GM18909 (cell line): ENCODE measurements at regions not wholly inside any gene's neighbourhood (a gene's known extent, or its start where the extent isn't known, plus 50 kb on each side); places are given as distances from the start of the nearest gene placed in this dataset.
"Not testable (repeated sequence)": the region's sequence is repeated elsewhere in the genome, so short reads cannot be mapped to it uniquely, and the experiment has no call there.

Experiments
- ATAC-seq: cut with Tn5 transposase; IDR thresholded peaks from one replicate; pipeline ENCODE4 v1.9.1; 2021; ENCODE audit warnings: mild to moderate bottlenecking; ENCODE audit not compliant: unreplicated experiment, poor library complexity

DNA sequence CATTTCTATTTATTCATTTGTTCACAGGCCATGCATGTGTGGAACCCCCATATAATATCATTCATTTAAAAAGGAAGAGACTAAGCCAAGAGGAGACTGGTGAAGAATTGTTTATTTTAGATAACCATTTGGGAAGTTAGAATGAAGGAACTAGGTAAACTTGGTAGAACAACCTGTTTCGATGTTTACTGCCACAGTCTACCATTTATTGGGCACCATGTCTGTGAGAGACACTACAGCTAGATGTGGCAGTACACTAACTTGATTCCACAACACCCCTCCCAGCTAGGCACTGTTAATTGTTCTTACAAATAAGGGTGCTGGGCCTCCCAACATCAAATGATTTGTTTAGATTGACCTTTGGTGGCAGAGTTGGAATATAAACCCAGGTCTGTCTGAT is 592.4 kb downstream of the EPM2A start:
- ATAC-seq: no peak

DNA sequence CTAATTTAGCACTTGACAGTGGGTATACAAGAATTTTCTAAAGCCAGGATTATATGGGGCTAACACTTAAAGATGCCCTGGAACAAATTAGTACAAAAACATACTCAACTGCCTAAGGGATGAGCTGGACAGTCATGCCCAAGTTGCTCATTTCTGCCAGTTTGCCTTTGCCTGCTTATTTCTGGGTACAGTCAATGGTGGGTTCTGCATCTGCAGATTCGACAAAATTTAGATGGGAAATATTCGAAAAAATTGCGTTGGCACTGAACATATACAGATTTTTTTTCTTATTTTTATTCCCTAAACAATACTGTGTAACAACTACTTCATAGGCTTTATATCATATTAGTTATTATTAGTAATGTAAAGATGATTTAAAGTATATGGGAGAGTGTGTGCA is 591.9 kb downstream of the EPM2A start:
- ATAC-seq: no peak

DNA sequence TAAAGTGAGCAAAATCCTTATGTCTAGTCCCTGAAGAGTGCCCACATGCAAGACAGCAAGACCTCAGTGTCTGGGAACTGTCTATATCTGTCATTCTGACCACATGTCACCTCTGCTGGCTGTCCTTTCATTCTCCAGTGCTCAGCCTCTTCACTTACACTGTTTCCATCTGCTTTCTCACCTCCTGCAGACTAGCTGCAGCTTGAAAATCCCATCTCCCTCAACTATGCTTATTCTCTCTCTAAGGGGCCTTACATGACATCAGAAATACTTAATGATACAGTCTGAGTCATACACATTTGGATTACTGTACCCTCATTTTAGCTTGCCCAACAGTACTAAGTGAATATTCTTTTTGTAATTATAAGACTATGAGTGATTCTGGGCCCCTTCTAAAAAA is 587.8 kb downstream of the EPM2A start:
- no peak for ATAC-seq

DNA sequence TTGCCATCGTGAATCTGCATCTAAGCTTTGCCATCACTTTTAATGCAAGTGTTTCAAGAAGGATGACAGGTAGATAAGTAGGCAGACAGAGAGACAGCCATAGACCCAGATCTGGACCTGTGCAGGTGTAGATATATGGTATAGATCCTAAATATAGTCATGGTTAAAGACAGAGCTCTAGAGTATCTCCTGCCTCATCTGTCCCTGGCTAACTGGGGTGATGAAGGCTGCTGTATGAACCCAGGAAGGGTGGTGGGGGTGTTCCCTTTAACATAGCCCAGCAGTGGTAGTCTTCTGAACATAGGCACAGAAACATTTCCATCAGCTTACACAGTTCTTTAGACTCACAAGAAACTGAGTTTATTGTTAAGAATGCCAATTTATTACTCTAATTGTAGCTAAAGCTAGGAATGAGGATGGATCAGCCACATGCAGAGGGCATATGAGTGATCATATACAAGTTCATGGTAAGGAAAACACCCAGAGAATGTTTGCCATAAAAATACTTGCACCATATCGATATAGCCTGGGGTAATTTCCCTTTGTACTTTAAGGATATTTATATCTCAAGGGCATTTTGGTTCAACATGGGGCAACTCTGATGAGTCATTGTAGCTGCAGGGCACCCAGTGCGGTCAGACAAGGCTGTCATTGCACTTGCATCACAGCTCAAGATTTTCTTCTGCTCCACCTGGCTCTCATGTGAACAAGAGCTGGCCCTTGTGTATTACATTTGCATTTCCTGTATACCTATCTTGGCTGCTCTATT is 587.2 kb downstream of the EPM2A start:
- peak; percentile 66 for ATAC-seq

DNA sequence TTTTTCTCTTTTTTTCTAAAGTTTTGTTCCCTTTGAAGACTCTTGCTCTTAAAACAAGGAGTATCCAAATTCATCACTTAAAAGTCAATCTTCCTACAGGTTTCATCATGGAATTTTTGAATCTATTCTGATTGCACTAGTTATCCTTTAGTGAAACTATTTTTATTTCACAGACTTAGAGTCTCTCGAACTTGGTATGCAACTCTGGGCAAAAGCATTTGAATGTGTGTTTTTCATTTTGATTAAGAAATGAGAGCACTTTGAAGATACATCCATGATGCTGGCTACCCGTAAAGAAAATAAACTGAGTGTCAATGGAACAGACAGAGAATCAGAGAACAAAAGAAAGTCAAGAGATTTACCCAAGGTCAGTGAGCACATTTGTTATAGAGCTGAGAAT is 586.5 kb downstream of the EPM2A start:
- no peak for ATAC-seq

DNA sequence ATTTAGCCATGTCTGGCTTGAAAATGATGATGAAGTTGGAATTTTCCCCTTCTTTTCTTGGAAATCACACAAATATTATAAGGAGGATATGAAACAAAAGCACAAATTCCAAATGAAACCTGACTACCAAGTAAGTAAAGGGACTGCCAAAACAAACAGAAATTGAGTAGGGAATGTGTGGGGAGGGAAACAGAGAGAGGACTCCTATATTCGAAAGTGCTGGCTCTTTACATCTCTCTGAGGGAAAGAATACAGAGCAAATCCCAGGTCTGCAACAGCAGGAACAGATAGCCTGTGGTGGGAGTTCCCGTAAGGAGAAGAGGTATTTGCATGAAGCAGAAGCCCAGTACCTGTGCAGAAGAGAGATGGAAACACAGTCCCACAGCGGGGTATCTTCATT is 583.7 kb downstream of the EPM2A start:
- no peak for ATAC-seq

DNA sequence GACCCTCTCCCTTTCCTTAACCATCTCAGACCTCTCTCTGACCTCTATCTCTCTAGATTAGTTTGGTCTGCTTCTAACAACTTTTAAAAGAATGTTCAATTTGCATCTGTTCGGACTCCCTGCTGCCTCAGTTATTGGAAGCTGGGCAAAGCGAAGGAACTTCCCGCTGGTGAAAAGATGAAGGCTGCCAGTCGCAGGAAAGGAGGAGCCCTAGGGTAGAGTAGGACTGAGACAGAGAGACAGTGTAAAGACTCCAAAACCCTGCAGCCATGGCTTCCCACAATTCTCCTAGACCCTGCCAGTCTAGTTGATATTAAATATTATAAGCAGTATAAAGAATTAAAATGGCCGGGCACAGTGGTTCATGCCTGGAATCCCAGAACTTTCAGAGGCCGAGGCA is 581.8 kb downstream of the EPM2A start:
- ATAC-seq: no peak

DNA sequence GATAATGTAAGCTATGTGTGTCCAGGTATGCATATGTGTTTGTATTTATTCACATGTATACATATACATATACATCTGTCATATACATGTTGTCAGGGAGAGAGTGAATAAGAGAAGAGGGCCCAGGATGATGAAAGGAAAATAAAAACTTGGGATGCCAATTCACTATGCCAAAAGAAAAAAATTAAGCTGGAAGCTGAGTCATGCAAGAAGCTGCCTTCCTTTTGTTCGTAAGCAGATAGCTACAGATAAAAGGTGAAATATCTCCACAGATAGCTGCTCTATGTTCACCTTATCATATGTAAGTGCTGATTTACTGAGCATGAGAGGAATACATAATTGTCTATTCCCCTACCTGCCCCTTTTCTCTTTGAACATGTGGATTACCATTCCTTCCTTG is 579.9 kb downstream of the EPM2A start:
- no peak for ATAC-seq

DNA sequence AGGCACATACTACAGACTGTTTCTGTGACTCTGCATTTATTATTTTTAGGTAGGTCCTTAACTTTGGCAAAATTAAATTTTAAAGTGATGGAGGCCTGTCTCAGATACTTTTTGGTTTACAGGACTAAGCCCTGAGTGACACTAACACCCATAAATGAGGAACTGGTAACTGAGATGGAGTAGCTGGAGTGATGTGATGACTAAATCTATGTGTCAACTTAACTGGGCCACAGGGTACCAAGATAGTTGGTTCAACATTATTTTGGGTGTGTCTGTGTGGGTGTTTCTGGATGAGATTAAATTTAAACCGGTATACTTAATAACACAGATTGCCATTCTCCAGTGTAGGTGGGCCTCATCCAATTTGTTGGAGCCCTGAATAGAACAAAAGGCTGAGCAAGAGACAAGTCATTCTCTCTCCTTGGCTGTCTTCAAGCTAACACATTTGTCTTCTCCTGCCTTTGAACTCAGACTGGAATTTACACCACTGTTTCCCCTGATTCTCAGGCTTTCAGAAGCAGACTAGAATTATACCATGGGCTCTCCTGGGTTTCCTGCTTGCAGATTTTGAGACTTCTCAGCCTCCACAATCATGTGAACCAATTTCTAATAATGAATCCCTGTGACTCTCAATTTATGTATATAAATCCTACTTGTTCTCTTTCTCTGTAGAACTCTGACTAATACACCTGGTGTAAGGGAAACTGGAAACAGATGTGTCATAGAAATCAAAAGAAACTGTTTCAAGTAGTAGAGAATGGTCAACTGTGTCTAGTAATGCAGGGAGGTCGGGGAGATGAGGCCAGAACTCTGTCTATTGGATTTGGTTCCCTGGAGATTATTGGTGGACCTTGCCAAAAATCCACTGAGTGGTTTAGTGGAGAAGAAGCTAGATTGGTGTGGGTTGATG is 579.2 kb downstream of the EPM2A start:
- no peak for ATAC-seq

DNA sequence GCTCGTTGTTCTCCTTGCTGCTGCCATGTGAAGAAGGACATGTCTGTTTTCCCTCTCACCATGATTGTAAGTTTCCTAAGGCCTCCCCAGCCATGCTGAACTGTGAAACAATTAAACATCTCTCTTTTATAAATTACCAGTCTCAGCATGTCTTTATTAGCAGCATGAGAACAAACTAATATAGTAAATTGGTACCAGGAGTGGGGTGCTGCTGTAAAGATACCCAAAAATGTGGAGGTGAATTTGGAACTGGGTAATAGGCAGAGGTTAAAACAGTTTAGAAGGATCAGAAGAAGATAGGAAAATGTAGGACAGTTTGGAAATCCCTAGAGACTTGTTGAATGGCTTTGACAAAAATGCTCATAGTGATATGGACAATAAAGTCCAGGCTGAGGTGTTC is 576.7 kb downstream of the EPM2A start:
- not testable (repeated sequence) for ATAC-seq

DNA sequence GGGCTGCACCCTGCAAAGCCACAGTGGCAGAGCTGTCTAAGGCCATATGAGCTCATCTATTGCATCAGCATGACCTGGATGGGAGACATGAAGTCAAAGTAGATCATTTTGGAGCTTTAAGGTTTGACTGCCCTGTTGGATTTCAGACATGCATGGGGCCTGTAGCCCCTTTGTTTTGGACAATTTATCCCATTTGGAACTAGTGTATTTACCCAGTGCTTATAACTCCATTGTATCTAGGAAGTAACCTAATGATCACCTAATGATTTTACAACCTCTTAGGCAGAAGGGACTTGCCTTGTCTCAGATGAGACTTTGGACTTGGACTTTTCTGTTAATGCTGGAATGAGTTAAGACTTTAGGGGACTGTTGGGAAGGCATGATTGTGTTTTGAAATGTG is 575.4 kb downstream of the EPM2A start:
- no peak for ATAC-seq

DNA sequence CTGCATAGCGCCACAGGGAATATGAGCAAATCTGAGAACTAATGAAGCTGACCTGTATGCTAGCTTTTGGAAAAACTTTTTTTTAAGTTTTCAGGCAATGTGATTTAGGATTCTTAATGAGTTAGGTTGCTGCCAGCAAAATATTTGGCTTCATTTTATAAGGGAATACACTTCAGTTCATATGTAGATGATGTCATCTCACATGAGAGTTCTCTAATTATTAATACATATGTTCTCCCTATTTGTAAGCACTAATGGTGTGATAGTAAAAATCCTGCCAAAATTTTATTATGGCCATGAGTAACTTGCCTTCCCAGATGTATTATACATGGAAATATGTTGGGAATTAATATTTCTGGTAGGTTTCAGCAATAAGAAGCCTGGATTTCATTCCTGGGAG is 573.8 kb downstream of the EPM2A start:
- ATAC-seq: no peak

DNA sequence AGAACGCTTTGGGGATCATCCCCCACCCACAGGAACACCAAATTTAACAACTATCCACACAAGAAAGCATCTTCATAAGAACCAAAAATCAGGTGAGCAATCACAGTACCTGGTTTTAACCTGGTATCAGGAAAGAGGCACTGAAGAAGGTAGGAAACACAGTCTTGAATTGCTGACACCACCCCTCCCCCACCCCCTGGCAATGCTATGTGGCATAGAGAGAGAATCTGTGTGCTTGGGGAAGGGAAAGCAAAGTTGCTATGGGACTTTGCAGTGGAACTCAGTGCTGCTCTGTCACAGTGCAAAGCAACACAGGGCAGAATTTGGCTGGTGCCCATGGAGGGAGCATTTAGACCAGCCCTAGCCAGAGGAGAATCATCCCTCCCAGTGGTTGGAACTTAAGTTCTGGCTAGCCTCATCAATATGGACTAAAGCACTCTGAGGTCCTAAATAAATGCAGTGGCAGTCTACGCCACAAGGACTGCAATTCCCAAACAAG is 565.5 kb downstream of the EPM2A start:
- no peak for ATAC-seq

DNA sequence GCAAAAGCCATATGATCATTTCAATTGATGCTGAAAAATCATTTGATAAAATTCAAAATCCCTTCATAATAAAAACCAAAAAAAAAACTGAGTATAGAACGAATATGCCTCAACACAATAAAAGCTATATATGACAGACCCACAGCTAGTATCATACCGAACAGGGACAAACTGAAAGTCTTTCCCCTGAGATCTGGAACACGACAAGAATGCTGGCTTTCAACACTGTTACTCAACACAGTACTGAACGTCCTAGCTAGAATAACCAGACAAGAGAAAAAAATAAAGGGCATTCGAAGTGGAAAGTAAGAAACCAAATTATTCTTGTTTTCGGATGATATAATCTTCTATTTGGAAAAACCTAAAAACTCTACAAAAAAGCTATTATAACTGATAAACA is 559.9 kb downstream of the EPM2A start:
- no peak for ATAC-seq

DNA sequence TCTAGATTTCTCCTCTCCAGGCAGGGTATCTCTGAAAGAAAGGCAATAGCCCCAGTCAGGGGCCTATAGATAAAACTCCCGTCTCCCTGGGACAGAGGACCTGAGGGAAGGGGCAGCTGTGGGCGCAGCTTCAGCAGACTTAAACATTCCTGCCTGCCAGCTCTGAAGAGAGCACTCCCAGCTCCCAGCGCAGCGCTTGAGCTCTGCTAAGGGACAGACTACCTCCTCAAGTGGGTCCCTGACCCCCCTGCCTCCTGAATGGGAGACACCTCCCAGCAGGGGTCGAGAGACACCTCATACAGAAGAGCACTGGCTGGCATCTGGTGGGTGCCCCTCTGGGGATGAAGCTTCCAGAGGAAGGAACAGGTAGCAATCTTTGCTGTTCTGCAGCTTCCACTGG is 556.9 kb downstream of the EPM2A start:
- no peak for ATAC-seq

DNA sequence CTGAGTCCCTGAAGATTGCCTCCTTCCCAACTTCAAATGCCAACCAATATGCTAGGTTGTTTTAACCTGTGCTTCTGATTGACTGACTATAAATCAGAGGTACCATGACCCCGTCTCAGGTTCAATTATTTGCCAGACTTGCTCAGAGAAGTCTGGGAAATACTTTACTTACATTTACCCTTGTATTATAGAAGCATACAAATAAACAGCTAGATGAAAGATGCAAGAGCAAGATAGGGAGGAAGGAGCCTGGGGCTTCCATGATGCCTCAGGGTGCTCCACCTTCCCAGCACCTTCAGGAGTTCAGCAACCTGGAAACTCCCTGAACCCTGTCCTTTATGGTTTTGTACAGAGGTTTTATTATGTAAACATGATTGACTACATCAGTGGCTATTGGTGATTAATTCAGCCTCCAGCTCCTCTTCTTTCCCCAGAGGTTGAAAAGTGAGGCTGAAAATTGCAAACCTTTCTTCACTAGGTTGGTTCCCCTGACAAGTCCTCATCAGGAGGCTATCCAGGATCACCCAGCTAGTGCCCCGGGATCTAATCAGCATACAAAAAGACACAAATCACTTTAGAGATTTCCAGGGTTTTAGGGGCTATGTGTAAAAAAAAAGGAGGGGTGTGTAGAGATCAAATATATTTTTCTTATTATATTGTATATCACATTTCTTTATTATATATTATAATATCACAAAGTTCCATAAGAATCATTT is 547.7 kb downstream of the EPM2A start:
- no peak for ATAC-seq

DNA sequence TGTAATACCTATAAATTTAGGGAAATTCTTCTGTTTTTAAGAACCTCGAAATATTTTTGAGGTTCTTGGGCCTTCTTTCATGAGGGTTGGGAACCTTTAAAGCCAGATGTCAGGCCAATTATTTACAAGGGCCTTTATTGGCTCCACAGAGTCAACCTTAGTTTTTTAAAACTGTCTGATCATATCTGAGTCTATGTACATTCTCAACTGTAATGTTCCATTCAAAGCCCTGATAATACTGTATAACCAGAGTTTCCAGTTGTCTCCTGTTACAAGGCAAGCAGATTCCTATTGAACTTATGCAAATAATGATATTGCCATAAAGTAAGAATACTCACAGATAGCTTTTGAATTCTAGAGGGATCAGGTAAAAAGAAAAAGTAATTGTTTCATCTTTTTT is 545.5 kb downstream of the EPM2A start:
- no peak for ATAC-seq

DNA sequence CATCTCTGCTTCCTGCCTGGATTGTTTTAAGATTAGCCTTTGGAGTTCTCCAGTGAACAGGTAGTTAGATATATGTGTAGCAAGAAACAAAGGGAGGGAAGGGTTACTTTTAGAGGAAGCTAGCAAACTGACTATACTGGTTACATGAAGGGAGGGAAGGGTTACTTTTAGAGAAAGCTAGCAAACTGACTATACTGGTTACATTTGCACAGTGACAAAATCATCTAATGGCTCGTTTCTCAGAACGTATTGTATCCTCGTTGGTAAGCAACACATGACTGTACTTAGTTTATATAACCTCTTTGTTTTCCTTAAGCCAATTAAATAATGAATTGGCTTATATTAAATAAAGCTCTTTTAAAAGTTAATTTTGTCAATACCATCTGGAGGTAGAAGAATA is 540.9 kb downstream of the EPM2A start:
- ATAC-seq: no peak

DNA sequence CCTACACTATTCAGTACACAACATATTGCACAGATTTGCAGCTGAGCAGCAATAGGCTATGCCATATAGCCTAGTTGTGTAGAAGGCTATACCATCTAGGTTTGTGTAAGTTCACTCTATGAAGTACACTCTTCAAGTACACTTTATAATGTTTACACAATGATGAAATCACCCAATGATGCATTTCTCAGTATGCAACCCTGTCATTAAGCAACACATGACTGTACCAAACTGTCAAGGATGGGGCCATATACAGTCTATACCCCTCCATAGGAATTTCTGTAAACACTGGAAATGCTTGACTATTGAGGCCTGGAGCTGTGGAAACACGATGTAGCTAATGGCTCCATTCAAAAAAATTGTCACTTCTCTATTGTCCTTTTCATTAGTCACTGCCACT is 535.4 kb downstream of the EPM2A start:
- no peak for ATAC-seq

DNA sequence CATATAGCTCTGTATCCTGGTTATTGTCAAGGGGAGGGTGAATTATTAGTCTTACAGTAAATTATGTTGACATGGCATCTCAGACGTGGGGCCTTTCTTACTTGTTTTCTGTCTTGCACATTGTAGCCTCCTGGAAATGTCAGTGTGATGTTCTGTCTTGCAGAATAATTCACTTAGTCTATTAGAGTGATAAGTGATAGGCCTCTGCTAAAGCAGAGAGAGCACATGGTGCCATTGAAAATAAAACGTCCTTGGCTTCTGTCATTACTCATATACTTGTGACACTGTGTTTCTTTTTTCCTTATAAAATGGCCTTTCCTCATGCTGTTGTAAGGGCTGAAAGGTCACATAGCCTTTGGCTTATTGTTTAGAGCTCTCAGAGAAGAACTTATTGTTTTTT is 531.0 kb downstream of the EPM2A start:
- ATAC-seq: no peak
